Stimulated activated CD4-positive, alpha-beta T cell treated with anti-CD3 and anti-CD28 coated beads, TNF-alpha, amount 100 ng/mL, for 4 hours (primary cell): ENCODE measurements at regions not wholly inside any gene's neighbourhood (a gene's known extent, or its start where the extent isn't known, plus 50 kb on each side); places are given as distances from the start of the nearest gene placed in this dataset.
"Not testable (repeated sequence)": the region's sequence is repeated elsewhere in the genome, so short reads cannot be mapped to it uniquely, and the experiment has no call there.

ENCODE experiments used
- DNase-seq, 3 experiments: peaks; one replicate each; pipeline ENCODE4 v3.0.0-alpha.2; 2020; ENCODE audit warnings: low read depth in 3 of 3

DNA sequence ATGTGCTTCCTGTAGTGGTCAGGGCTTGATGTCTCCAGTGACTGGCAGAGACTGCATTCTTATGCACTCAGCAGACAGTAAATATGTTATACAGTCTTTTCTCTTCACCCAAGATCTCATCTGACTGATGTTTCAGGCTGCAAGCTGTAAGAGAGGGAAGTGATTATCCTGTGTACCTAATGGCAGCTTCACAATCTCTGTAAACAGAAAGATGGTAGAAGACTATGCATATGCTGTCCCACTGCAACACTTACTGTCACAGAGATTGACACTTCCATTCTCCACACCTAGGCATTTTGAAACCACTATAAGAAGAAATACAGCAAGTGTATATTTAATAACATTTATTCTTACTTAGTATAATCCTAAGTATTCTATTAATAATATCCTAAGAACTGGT lies 97.6 kb upstream of the ANXA1 start:
- DNase-seq: no peak

DNA sequence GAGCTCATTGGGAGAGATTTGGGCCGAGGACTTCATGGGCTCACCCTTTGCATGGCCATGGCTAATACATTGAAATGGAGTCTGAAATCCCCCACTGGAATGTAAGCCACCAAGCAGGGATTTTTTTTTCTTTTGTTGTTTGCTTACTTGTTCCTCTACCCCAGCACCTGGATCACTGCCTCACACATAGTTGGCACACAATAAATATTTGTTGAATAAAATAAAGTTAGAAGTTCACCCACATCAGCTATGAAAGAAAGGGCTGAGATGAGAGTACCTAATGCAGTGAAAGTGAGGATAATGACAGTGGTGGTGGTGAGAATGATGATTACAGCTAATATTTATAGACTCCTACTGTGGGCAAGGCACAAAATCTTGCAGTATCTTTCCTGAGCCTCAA lies 98.1 kb upstream of the ANXA1 start:
- DNase-seq: no peak

DNA sequence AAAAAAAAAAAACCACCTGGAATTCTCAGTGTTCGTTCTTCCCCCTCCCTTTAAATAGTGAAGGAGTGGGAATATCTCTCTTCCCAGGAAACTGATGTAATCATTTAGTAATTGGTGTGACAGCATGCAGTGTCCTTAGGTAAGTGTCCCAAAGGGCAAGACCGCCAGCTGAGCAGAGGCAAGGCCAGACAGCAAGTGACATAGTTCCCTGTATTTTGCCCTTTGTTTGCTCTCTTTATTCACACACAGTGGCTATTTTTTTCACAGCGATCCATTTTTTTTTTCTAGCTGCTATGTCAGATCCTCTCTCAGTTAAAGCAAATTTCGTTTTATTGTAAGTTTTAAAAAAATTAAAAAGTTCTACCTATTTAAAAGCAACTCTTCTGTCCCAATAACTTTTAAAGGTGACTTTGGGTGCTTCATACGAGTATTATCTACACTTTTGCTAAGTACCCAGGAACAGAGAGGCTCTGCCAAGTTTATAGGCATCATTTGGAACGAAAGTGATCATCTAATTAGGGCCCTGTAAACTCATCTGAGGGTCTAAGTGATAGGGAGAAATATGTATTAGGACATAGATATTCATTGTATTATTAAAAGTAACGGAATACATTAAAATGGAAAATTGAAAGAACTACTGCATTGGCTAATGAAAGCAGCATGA lies 98.2 kb upstream of the ALDH1A1 start:
- DNase-seq: no peak

DNA sequence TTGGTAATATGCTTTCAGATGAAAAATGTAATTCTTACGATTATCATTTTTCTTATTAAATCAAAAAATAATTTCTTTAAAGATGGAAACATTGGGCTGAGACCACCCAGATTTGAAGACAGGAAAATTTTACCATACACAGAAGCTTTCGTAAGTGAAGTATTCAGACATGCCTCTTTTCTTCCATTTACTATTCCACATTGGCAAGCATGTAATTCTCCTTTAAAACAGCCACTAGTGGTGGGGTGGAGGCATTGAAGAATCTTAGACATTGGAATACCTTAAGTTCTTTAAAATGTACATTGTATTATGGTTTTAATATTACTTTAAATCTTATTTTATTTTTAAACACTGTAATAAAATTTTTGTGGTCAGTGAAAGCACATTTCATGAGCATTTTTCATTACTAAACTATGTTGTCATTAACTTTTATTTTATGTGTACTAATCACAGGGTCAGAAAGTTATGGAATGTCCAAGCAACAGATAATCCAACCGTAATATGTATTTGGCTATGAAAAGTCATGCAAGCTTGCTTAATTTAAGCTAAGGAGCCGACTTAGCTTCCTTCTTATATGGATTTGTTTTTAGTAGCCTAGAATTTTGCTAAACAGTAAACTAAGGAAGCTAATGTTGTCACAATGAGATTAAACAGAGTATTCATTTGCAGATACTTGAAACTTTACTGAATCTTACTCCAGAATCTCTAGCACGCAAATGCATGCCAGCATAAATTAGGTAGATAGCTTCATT lies 97.4 kb upstream of the ALDH1A1 start:
- DNase-seq: no peak

DNA sequence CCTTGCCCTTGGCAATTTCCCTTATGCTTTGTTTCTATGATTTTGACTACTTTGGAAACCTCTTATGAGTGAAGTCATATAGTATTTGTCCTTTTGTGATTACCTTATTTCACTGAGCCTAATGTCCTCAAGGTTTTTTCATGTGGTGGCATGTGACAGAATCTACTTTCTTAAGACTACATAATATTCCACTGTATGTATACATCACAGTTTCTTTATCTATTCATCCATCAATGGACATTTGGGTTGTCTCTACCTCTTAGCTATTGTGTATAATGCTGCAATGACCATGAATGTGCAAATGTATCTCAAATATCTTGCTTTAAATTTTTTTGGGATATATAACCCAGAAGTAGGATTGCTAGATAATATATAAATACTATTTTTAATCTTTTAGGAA lies 96.4 kb upstream of the ALDH1A1 start:
- no peak for DNase-seq

DNA sequence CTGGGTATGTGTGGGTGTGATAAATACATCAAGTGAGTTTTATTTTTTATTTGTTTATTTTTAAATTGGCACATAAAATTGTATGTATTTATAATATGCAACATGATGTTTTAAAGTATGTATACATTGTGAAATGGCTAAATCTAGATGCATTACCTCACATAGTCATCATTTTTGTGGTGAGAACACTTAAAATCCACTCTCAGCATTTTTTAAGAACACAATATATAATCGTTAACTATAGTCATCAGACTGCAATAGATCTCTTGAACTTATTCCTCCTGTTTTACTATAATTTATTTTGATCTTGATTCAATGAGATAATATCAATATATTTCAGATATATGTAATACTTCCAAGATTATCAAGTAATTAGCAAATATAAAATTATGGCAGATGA lies 93.9 kb upstream of the ALDH1A1 start:
- no peak for DNase-seq

DNA sequence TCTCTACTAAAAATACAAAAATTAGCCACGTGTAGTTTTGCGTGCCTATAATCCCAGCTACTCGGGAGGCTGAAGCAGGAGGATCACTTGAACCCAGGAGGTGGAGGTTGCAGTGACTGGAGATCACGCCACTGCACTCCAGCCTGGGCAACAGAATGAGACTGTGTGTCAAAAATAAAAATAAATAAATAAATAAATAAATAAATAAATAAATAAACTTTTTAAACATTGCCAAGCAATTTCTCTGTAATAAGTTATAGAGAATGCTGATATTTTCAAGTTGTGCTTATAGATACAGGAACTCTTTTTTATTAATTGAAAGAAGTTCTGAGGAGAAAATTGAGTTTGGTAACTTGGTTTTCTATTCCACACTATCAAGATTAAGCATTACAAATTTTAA lies 91.9 kb upstream of the ALDH1A1 start:
- DNase-seq: not testable (repeated sequence)

DNA sequence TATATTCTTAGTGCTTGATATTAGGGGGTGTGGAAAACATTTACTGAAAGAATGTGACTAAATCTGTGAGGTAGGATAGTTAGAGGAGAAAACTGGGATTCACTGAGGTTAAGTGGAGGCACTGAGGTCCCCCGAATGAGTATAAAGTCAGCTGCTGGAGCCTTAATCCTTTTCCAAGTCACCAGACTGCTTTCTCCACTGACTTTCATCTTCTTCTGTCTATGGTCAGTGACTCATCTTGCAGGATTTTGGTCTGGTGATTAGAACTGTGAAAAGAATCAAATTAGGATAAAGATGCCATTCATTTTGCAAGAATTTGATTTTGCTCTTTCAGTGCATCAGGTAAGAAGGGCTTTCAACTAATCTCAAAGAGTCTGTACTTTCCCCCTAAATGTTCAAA lies 89.3 kb upstream of the ALDH1A1 start:
- DNase-seq: no peak

DNA sequence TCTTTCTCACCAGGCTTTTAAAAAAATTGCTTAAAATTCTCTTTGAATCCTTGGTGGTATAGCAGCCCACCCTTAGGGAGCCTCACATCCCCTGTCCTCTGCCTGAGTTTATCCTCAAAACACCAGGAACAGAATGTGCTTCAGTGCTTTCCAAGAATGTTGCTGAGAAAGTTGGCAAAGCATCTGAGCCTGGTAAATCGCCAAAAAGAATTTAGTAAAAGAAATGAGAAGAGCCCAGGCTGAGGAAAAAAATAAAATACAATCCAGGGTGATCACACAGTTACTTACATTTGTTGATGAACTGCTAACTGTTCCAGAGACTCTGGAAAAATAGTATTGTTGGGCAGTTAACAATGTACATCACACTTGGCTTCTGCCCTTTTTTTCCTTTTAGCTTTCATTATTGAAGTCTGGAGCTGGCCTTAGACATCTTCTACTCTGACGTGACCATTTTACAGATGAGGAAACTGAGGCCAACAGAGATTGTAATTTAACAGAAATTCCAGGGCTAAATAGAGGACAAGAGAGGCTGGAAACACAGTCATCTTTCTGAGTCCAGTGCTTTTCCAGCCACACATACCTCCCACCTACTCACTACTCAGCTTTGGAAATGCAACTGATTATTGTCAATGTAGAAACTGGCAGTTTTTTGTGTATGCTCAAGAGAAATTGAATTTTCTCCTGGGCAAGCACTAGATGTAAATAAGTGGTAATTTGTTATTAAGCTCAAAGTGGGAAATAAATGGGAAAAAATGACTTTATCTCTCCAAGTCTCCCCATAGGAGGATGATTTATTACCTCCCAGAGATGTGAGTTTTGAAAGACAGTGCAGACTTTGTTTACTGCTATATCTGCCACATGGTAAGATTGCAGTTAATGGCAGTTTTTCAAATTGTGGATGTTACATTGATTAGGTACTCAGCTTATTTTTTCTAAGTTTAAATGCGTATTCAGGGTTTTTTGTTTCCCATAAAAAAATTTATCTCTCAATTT lies 86.7 kb upstream of the ALDH1A1 start:
- no peak for DNase-seq

DNA sequence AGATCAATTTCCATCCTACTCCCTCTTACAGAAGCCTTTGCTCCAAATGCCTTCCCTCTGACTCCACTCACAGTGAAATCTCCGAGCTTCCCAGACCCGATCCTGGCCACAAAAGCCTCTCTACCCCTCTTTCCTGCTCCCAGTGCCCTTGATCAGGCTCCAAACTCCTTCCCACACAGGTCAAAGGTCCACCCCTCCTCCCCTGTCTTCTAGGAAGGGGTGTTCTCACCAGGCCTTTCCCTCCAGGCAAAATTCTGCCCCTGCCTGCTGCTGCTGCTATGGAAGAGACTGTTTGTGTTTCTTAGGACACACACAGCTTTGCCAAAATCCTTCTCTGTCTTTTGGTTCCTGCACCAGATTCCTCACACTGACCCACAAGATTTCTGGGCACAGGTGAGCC lies 85.8 kb upstream of the ALDH1A1 start:
- DNase-seq: no peak

DNA sequence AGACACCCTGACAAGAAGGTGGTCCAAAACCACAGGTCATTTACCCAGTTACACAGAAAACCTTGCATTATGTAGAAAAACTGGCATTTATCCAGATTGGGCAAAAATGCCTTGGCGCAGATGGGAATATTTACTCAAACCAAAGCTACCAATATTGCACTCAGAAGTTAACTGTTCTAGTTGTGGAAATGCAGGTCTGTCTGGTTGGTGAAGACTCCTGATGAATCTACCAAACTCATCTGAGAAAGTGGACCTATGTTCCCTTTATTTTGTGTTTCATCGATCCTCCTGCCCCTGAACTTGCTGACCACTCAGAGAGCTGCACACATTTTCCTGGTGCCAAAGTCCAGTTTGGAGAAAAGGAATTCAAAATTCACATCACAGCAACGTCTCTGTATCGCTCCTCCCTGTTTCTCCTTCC lies 85.2 kb upstream of the ALDH1A1 start:
- no peak for DNase-seq

DNA sequence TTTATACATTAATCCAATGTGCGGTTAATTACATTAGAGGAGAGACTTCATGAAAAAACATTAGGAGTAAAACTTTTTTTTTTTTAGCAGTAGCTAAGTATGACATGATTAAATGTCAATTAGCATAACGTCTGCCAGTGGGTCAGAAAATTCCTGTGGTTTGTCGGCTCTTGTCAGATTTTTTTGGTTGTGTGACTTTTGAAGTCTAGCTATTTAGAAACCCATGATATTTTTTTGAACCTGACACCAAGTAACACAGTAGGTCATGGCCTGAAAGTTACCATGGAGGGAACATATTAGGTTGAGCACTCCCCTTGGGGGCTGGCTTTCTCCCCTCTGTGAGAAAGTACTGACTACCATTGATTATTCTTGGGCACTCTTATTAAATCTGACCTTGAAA lies 84.8 kb upstream of the ALDH1A1 start:
- DNase-seq: no peak

DNA sequence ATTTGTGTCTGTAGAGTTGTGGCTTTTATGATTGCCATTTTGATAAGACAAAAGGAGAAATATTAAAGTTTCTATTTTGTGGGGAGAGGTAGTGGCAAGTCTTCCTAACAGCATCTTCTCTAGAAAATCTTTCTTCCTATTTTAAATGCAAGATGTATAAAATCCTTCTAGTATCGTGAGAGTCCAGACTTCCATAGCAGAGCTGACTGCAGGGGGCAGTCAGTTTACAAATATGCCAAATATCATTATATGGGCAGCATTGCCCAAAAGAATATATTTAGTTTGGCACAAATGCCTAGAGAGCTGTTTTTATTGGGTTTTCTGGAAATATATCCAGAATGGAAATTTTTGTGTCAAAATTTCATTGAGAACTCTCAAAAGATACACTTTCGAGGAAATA lies 82.1 kb upstream of the ALDH1A1 start:
- no peak for DNase-seq

DNA sequence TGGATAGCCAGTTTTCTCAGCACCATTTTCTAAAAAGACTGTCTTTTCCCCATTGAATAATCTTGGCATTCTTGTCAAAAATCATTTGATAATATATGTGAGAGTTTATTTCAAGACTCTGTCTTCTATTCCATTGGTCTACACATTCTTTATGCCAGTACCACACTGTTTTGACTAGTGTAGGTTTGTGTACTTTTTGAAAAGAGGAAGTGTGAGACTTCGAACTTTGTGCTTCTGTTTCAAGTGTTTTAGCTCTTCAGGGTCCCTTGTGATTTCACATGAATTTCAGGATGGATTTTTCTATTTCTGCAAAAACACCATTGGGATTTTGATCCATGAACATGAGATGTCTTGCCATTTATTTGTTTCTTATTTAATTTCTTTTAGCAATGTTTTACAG lies 78.5 kb upstream of the ALDH1A1 start:
- no peak for DNase-seq

DNA sequence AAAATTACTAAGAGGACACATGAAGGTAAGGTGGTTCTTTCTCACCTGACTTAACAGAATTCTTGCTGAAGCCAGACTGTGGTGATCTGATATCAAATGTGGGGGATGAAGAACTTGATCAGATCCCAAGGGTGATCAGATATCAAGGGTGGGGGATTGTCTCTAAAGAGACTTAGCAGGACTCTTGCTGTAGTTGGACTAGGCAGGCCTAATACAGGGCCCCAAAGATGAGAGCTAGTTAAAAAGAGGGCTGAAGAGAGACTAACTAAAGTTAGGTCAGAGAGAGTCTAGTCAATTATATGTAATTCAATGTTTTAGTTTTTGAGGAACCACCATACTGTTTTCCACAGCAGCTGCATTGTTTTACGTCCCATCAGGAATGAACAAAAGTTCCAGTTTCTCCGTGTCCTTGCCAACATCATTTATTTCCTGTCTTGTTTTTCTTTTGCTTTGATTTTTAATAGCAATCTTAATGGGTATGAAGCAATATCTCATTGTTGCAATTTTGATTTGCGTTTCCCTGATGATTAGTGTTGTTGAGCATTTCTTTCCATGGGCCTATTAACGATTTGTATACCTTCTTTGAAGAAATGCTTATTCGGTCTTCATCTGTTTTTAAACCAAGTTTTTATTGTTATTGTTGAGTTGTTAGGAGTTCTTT lies 77.6 kb upstream of the ALDH1A1 start:
- no peak for DNase-seq

DNA sequence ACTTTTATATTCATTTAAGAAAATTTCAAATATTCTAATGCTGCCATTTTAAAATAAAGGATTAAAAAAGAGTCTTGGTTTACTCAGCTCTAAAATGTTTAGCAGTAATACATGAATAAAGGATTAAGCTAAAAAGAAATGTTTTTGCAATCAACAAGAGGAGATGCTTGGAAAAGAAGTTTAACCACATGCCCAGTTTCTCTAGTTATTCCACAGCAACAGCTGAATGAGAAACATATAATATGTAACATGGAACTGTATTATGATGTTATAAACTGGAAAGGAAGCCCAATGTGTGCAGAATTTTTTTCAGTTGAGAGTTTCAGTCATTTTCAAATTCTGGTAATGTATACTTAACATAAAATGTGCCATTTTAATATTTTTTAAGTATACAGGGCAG lies 76.5 kb upstream of the ALDH1A1 start:
- no peak for DNase-seq

DNA sequence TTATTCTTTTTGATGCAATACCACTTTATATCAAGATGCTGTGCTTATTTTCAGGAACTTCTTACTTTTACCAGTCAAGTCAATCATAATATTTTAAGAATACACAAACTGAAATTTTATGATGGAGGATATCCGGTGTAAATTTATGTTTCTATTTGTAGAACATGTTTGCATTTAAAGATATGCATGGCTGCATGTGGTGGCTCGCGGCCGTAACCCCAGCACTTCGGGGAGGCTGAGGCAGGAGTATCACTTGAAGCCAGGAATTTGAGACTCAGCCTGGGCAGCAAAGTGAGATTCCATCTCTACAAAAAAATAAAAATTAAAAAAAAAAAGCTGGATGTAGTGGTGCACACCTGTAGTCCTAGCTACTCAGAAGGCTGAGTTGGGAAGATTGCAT lies 73.5 kb upstream of the ALDH1A1 start:
- no peak for DNase-seq

DNA sequence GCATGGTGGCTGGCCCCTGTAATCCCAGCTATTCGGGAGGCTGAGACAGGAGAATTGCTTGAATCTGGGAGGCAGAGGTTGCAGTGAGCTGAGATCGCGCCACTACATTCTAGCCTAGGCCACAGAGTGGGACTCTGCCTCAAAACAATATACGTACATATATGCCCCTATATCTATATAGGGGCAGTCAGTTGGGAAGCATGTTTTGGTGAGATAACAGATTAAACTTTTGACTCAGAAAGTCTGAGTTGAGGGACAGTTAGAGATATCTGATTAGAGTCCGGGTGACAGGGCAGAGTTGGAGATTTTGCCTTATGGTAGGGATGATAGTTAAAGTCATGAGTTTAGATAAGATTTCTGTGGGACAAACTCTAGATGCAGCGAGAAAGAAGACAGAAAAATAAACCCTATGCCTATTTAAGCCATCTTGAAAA lies 71.8 kb upstream of the ALDH1A1 start:
- DNase-seq: no peak

DNA sequence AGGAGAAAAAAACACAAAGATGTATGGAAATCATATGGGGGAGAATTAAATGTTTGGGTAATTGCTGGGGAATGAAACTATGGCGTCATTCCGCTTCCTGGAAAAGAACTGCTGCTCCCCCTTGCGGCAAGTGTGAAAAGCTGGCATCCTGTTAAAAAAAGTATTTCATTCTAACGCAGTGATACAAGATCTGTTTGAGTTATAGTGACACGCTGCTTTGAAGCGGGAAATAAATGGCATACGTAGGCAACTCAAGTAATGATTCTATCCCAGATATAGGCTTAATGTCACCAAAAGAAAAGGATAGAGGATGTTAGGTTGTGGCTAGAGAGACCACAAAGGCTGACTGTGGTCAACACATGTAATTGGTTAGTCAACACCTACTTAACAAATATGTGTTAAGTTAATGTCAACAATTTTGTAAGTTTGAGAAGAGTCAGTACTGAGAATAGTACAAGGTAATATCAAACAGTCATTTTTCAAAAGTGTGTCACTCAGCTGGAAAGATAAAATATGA lies 70.2 kb upstream of the ALDH1A1 start:
- peak in 2 of 3 experiments; percentile 0 to 9 for DNase-seq

DNA sequence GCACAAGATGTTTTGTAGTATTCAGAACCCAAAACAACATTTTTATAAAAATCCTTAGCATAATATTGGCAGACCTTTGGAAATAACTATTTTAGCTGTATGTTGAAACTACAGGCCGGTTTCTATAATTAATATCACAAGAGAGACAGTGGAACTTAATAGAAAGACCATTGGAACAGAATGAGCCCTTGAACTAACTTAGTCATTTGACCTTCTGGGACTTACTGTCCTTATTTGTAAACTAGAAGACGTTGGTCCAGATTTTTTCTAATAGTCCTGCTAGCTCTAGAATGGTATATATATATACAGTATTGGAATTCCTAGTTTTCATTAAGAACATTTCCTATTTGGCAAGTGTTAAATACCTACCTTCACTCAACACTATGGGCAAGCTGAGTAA lies 69.5 kb upstream of the ALDH1A1 start:
- no peak for DNase-seq

DNA sequence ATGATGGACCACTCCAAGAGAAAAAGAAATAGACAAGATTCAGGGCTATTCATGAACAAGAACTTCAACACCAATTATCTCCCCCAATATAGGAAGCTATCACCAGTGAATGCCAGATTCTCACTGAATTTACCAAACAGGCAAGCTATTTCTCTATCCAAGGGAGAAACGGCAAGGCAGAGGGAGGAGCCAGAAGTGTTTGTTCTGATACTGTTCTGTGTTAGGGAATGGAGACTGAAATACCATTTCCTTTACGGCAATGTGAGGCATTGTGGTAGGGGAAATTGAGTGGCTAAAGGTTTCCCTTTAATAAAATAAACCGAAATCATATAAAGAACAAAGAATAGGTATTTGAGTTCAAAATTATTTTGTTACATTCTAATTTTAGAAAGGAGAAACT lies 68.0 kb upstream of the ALDH1A1 start:
- no peak for DNase-seq

DNA sequence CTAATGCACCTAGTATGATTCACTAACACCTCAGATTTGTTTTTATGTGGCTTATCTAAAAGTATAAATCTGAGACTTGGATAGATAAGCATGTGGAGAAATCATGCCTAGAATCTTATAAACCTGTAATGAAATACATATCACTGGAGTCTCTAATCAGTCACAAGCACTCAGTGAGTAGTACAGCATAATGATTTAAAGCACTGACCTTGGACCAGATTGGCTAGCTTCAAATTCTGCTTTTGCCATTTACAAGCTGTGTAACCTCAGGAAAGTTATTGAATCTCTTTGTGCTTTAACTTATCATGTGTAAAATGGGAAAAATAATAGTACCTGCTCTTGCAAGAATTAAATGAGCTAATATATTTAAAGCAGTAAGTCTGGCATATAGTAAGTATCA lies 61.2 kb upstream of the ALDH1A1 start:
- DNase-seq: no peak
